ENCODE measurements at regions not wholly inside any gene's neighbourhood (a gene's known extent, or its start where the extent isn't known, plus 50 kb on each side); places are given as distances from the start of the nearest gene placed in this dataset.

DNA sequence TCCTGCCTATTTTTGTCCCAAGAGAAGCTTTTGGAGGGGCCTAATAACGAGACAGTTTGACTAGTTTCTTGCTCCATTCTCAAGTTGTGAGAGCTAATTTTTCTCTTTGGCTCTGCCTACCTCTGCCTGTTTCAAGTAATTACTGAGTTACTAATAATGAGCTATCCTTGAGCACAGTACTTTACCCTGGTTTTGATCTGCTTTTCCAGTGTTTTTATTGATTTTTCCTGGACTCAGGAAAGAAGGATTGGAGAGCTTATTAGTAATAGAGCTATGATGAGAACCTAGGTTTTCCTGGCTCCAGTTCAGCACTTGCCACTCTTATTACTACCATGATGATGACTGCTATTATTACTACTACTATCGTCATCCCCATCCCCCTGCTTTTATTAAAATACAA, 106.7 kb downstream of the HS3ST3B1 start:
- no peaks in the 10 kb centered on the region for H3K9me3 Mint-ChIP-seq
- H3K4me3 Mint-ChIP-seq, result no peak overlapping the region
- intact Hi-C loops (cut with micrococcal nuclease), result no loop called here
- H3K27ac Mint-ChIP-seq, result no peak overlapping the region
- peaks cover 4% of the 10 kb centered on the region for H3K36me3 Mint-ChIP-seq (ENCODE audit: low read depth)
- H3K4me1 Mint-ChIP-seq (ENCODE audit: low read depth), result peaks cover 24% of the 10 kb centered on the region
- peaks cover 3% of the 10 kb centered on the region for H3K27me3 Mint-ChIP-seq (ENCODE audit: insufficient read depth)
- DNase-seq (ENCODE audit: low spot score), result no peak

DNA sequence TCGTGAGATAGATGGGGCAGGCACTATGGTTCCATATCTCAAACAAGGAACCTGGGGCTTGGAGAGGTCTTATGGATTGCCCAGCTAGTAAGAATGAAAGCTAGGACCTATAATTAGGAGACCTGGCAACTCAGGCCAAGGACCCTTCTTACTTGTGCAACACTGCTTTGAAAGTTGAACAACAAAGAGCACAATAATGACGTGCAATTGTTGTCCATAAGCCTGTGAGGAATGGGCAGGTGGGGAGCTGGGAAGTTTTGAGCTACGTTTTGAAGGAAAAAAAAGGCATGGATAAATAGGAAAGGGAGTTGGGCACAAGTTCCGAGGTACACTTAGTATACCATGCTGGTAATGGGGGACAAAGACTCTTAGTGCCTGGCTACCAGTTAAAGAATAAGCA, 104.3 kb downstream of the HS3ST3B1 start:
- H3K36me3 Mint-ChIP-seq (ENCODE audit: low read depth), result peaks cover 10% of the 10 kb centered on the region
- peaks cover 24% of the 10 kb centered on the region for H3K4me1 Mint-ChIP-seq (ENCODE audit: low read depth)
- H3K27ac Mint-ChIP-seq, result peak overlapping the region; percentile 8
- no peak overlapping the region for H3K4me3 Mint-ChIP-seq
- peaks cover 8% of the 10 kb centered on the region for H3K9me3 Mint-ChIP-seq
- H3K27me3 Mint-ChIP-seq (ENCODE audit: insufficient read depth), result peaks cover 3% of the 10 kb centered on the region
- no peak for DNase-seq (ENCODE audit: low spot score)
- intact Hi-C loops (cut with micrococcal nuclease), result no loop called here

All from activated T-helper 1 cell treated with anti-CD3 and anti-CD28 coated beads, Interleukin-12 subunit alpha, Interleukin-12 subunit beta, Interleukin-2, Interleukin-4 antibody, amounts not matched to agents 30 ng/mL and 10 ng/mL and 1 ng/mL, durations not matched to agents 14 hours and 24 hours and 36 hours (primary cell).